ENCODE measurements at regions not wholly inside any gene's neighbourhood (a gene's known extent, or its start where the extent isn't known, plus 50 kb on each side); places are given as distances from the start of the nearest gene placed in this dataset.
"Not testable (repeated sequence)": the region's sequence is repeated elsewhere in the genome, so short reads cannot be mapped to it uniquely, and the experiment has no call there.

GRCh38 chr3:96334779-96335178 lies 479.6 kb upstream of the EPHA6 start:
- DNase-seq, result no peak
- Mint-ChIP-seq H3K4me1 (ENCODE audit: low read depth) (no peaks in the 10 kb centered on the region), H3K27ac (no peak overlapping the region), H3K36me3 (ENCODE audit: low read depth) (no peaks in the 10 kb centered on the region), H3K4me3 (no peak overlapping the region), H3K9me3 (no peaks in the 10 kb centered on the region), H3K27me3 (ENCODE audit: low read depth) (no peaks in the 10 kb centered on the region)
- CTCF ChIA-PET, result no interaction called here
- intact Hi-C loops (cut with micrococcal nuclease), result loop anchor here (5.0 kb wide), 1 partner anchor 478 kb away; the partner anchor contains the start of gene EPHA6

DNA sequence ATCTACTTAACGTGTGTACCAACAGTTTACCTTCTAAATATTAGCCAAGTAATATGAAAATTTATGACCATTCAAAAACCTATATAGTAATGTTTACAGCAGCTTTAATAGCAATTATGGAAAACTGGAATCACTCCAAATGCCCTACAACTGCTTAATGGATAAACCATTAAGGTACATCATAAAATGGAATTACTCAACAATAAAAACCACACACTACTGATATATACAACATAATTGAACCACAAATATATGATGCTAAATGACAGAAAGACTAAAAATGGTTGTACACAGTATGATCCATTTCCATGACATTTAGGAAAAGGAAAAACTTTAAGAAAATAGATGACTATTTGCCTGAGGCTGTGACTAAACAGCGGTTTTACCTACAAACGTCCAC lies 467.1 kb upstream of the EPHA6 start:
- Mint-ChIP-seq H3K36me3 (ENCODE audit: low read depth) (no peaks in the 10 kb centered on the region), H3K9me3 (peaks cover 5% of the 10 kb centered on the region), H3K27ac (no peak overlapping the region), H3K27me3 (ENCODE audit: low read depth) (no peaks in the 10 kb centered on the region), H3K4me1 (ENCODE audit: low read depth) (no peaks in the 10 kb centered on the region), H3K4me3 (no peak overlapping the region)
- no peak for DNase-seq
- intact Hi-C loops (cut with micrococcal nuclease), result no loop called here
- CTCF ChIA-PET, result no interaction called here

DNA sequence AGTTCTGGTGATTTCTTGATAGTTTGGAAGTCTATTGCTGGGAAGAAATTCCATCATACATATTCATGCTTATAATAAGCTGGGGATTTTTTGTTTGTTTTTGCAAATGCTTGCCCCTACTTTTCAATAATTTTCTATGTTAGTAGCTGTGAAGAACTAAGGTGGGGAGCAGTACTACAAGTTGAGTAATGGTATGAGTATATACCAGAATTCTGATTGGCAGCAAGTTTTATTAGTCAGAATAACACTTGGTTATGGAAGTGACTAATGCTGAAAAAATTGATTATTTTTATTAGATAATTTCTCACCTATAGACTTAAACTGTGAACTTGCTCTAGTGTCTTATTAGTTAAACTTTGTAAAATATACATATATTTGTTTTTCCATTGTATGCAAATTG lies 462.8 kb upstream of the EPHA6 start:
- H3K27me3 Mint-ChIP-seq (ENCODE audit: low read depth); H3K4me1 Mint-ChIP-seq (ENCODE audit: low read depth); H3K36me3 Mint-ChIP-seq (ENCODE audit: low read depth); H3K9me3 Mint-ChIP-seq; intact Hi-C loops (cut with micrococcal nuclease); H3K4me3 Mint-ChIP-seq; CTCF ChIA-PET; DNase-seq; H3K27ac Mint-ChIP-seq: not testable (repeated sequence)

GRCh38 chr3:96354106-96354505 lies 460.3 kb upstream of the EPHA6 start:
- intact Hi-C loops (cut with micrococcal nuclease), result no loop called here
- Mint-ChIP-seq H3K4me1 (ENCODE audit: low read depth) (no peaks in the 10 kb centered on the region), H3K9me3 (peaks cover 5% of the 10 kb centered on the region), H3K4me3 (no peak overlapping the region), H3K27me3 (ENCODE audit: low read depth) (no peaks in the 10 kb centered on the region), H3K36me3 (ENCODE audit: low read depth) (no peaks in the 10 kb centered on the region), H3K27ac (no peak overlapping the region)
- CTCF ChIA-PET, result no interaction called here
- no peak for DNase-seq

GRCh38 chr3:96354742-96355141 lies 459.7 kb upstream of the EPHA6 start:
- no peaks in the 10 kb centered on the region for H3K9me3 Mint-ChIP-seq
- CTCF ChIA-PET, result no interaction called here
- DNase-seq, result no peak
- intact Hi-C loops (cut with micrococcal nuclease), result no loop called here
- H3K36me3 Mint-ChIP-seq (ENCODE audit: low read depth), result no peaks in the 10 kb centered on the region
- H3K27me3 Mint-ChIP-seq (ENCODE audit: low read depth), result no peaks in the 10 kb centered on the region
- H3K27ac Mint-ChIP-seq, result no peak overlapping the region
- no peak overlapping the region for H3K4me3 Mint-ChIP-seq
- H3K4me1 Mint-ChIP-seq (ENCODE audit: low read depth), result no peaks in the 10 kb centered on the region

DNA sequence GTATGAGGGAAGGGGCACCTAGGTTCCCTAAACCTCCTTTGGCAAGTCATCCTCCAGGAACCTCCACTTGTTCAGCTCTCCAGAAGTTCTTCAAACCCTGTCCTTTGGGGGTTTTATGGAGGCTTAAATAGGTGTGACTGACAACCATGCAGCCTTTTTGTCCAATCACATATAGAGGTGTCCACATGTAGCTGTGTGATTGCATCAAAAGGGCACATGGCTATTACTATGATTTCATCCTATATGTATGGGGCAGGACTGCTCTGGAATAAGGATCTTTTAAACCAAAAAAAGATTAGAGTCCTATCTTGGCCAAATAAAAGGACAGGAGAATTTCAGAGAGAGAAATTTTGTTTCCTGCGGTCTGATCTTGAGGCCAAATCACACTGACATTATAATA lies 453.2 kb upstream of the EPHA6 start:
- H3K9me3 Mint-ChIP-seq, result no peaks in the 10 kb centered on the region
- H3K36me3 Mint-ChIP-seq (ENCODE audit: low read depth), result no peaks in the 10 kb centered on the region
- no peak overlapping the region for H3K27ac Mint-ChIP-seq
- DNase-seq, result no peak
- CTCF ChIA-PET, result no interaction called here
- H3K4me1 Mint-ChIP-seq (ENCODE audit: low read depth), result no peaks in the 10 kb centered on the region
- no peaks in the 10 kb centered on the region for H3K27me3 Mint-ChIP-seq (ENCODE audit: low read depth)
- intact Hi-C loops (cut with micrococcal nuclease), result no loop called here
- no peak overlapping the region for H3K4me3 Mint-ChIP-seq

- Mint-ChIP-seq H3K36me3 (ENCODE audit: low read depth) (no peaks in the 10 kb centered on the region), H3K4me1 (ENCODE audit: low read depth) (no peaks in the 10 kb centered on the region), H3K27ac (no peak overlapping the region), H3K27me3 (ENCODE audit: low read depth) (no peaks in the 10 kb centered on the region), H3K4me3 (no peak overlapping the region), H3K9me3 (peaks cover 5% of the 10 kb centered on the region)
- intact Hi-C loops (cut with micrococcal nuclease), result no loop called here
- DNase-seq, result no peak
- CTCF ChIA-PET, result no interaction called here
These were observed 443.8 kb upstream of the EPHA6 start for GRCh38 chr3:96370637-96371036.

DNA sequence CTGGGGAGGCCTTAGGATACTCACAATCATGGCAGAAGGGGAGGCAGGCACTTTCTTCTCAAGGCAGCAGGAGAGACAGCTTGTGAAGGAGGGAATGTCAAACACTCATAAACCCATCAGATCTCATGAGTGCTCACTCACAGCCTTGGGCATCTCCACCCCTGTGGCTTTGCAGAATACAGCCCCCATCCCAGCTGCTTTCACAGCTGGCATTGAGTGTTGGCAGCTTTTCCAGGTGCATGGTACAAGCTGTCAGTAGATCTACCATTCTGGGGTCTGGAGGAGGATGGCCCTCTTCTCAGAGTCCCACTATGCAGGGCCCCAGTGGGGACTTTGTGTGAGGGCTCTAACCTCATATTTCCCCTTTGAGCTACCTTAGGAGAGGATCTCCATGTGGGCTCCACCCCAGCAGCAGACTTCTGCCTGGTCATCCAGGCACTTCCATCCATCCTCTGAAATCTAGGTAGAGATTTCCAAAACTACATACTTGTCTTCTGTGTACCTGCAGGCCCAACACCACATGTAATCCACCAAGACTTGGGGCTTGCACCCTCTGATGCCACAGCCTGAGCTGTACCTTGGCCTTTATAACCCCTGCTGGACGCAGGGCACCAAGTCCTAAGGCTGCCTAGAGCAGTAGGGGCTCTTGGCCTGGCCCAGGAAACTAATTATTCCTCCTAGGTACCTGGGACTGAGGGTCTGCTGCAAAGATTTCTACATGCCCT lies 404.2 kb upstream of the EPHA6 start:
- Mint-ChIP-seq H3K4me1 (ENCODE audit: low read depth) (no peaks in the 10 kb centered on the region), H3K27me3 (ENCODE audit: low read depth) (no peaks in the 10 kb centered on the region), H3K9me3 (peaks cover 5% of the 10 kb centered on the region), H3K27ac (no peak overlapping the region), H3K4me3 (no peak overlapping the region), H3K36me3 (ENCODE audit: low read depth) (no peaks in the 10 kb centered on the region)
- CTCF ChIA-PET, result no interaction called here
- DNase-seq, result no peak
- intact Hi-C loops (cut with micrococcal nuclease), result no loop called here

- intact Hi-C loops (cut with micrococcal nuclease), result no loop called here
- H3K27ac Mint-ChIP-seq, result no peak overlapping the region
- H3K36me3 Mint-ChIP-seq (ENCODE audit: low read depth), result no peaks in the 10 kb centered on the region
- no peak for DNase-seq
- no peaks in the 10 kb centered on the region for H3K27me3 Mint-ChIP-seq (ENCODE audit: low read depth)
- CTCF ChIA-PET, result no interaction called here
- peaks cover 4% of the 10 kb centered on the region for H3K9me3 Mint-ChIP-seq
- no peak overlapping the region for H3K4me3 Mint-ChIP-seq
- no peaks in the 10 kb centered on the region for H3K4me1 Mint-ChIP-seq (ENCODE audit: low read depth)
These were observed 397.7 kb upstream of the EPHA6 start for GRCh38 chr3:96416549-96417255.

GRCh38 chr3:96428097-96428496 lies 386.3 kb upstream of the EPHA6 start:
- Mint-ChIP-seq H3K4me3 (no peak overlapping the region), H3K27ac (no peak overlapping the region), H3K4me1 (ENCODE audit: low read depth) (no peaks in the 10 kb centered on the region), H3K36me3 (ENCODE audit: low read depth) (no peaks in the 10 kb centered on the region), H3K27me3 (ENCODE audit: low read depth) (no peaks in the 10 kb centered on the region), H3K9me3 (no peaks in the 10 kb centered on the region)
- DNase-seq, result no peak
- CTCF ChIA-PET, result no interaction called here
- intact Hi-C loops (cut with micrococcal nuclease), result no loop called here

DNA sequence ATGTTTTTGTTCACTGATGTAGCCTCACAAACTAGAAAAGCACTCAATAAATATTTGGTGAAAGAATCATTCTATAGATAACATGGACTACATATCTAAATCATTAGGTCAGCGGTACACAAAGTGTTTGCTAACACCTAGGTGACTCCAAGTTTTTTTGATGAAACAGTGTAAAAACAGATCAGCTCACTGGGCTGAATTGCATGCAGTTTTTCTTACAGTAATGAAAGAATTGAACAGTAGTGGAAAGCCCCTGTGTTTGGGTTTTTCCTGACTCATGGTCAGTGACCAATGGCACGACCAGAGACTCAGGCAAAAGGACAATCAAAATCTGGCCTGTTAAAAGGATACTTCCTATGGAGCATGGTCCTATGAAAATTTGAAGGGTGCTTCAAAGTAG lies 384.3 kb upstream of the EPHA6 start:
- DNase-seq, result no peak
- intact Hi-C loops (cut with micrococcal nuclease), result no loop called here
- Mint-ChIP-seq H3K27ac (no peak overlapping the region), H3K4me3 (no peak overlapping the region), H3K27me3 (ENCODE audit: low read depth) (no peaks in the 10 kb centered on the region), H3K4me1 (ENCODE audit: low read depth) (no peaks in the 10 kb centered on the region), H3K36me3 (ENCODE audit: low read depth) (no peaks in the 10 kb centered on the region), H3K9me3 (no peaks in the 10 kb centered on the region)
- CTCF ChIA-PET, result no interaction called here

DNA sequence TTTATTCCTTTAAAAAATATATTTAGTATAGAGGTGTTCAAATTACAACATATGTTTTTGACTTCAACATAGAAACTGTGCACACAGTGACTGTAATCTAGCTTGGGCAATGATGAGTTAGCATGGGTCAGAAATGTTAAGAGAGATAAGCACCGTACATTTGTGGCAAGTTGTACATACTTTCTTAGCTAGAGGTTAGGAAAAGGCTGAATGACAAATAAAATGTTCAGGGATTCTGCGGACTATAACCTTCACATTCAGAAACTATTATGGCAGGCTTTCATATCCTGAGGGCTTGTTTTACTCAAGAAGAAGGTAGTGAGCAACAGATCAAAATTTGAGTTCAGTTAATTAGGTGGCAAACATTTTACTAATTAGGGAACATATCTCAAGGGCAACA lies 379.7 kb upstream of the EPHA6 start:
- intact Hi-C loops (cut with micrococcal nuclease), result no loop called here
- H3K27me3 Mint-ChIP-seq (ENCODE audit: low read depth), result no peaks in the 10 kb centered on the region
- no peak overlapping the region for H3K4me3 Mint-ChIP-seq
- H3K4me1 Mint-ChIP-seq (ENCODE audit: low read depth), result no peaks in the 10 kb centered on the region
- DNase-seq, result no peak
- CTCF ChIA-PET, result interaction anchor here (0.7 kb wide), 1 partner anchor 1075 kb away, joined by 3 read pairs; no protein-coding TSS in a partner anchor
- H3K36me3 Mint-ChIP-seq (ENCODE audit: low read depth), result no peaks in the 10 kb centered on the region
- no peak overlapping the region for H3K27ac Mint-ChIP-seq
- no peaks in the 10 kb centered on the region for H3K9me3 Mint-ChIP-seq

DNA sequence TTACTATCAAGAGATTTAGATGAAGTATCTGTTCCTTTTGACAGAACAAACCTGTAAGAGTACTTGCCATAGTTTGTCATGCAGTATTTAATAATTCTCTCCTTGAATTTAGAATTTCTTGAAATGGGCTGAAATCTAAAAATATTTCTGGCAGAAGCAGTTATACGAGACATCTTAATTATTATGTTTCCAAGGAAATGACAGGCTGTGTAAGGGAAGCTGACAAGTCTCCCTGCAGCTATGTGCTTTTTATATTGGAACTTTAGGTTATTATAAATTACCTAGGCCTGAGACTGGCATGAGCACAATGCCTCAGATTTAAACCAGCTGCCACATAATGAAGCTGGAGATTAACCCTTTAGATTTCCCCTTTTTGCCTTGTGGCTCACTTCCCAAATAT lies 365.0 kb upstream of the EPHA6 start:
- Mint-ChIP-seq H3K4me3 (no peak overlapping the region), H3K27ac (no peak overlapping the region), H3K27me3 (ENCODE audit: low read depth) (no peaks in the 10 kb centered on the region), H3K4me1 (ENCODE audit: low read depth) (no peaks in the 10 kb centered on the region), H3K9me3 (no peaks in the 10 kb centered on the region), H3K36me3 (ENCODE audit: low read depth) (no peaks in the 10 kb centered on the region)
- CTCF ChIA-PET, result no interaction called here
- intact Hi-C loops (cut with micrococcal nuclease), result no loop called here
- DNase-seq, result no peak

All from activated naive CD4-positive, alpha-beta T cell treated with anti-CD3 and anti-CD28 coated beads for 36 hours (primary cell).